WERI-Rb-1 (cell line): ENCODE measurements at regions not wholly inside any gene's neighbourhood (a gene's known extent, or its start where the extent isn't known, plus 50 kb on each side); places are given as distances from the start of the nearest gene placed in this dataset.

ENCODE experiments used
- DNase-seq: peaks from one replicate; pipeline ENCODE4 v3.0.0-alpha.2; 2020
- H3K27ac ChIP-seq: fragments of 250-450 bp; sonication (Bioruptor Pico); 2 replicates; pipeline ENCODE4 v1.5.1; 2020; ENCODE audit warnings: mild to moderate bottlenecking, moderate library complexity
- H3K27me3 ChIP-seq: fragments of 250-450 bp; sonication (Bioruptor Pico); 2 replicates; pipeline ENCODE4 v1.5.1; 2021; ENCODE audit warnings: mild to moderate bottlenecking, low read depth, moderate library complexity; ENCODE audit not compliant: insufficient read depth, severe bottlenecking
- H3K36me3 ChIP-seq: fragments of 250-450 bp; sonication (Bioruptor Pico); 2 replicates; pipeline ENCODE4 v1.5.1; 2020; ENCODE audit warnings: mild to moderate bottlenecking, moderate library complexity
- H3K4me3 ChIP-seq: 2 replicates; pipeline ENCODE4 v1.5.1; 2011; ENCODE audit warnings: low read depth, mild to moderate bottlenecking, control low read depth, low read length
- H3K9me3 ChIP-seq: fragments of 250-450 bp; sonication (Bioruptor Pico); 2 replicates; pipeline ENCODE4 v1.5.1; 2021; ENCODE audit warnings: mild to moderate bottlenecking, moderate library complexity; ENCODE audit not compliant: severe bottlenecking
- TF ChIP-seq, protein P1 (sequence below): IDR thresholded peaks from 2 replicates; pipeline ENCODE4 v1.5.1; 2011; ENCODE audit warnings: low read depth, mild to moderate bottlenecking, control low read depth, inconsistent platforms, low read length

- Histone ChIP-seq H3K9me3 (no peaks in the 10 kb centered on the region), H3K27ac (no peak overlapping the region), H3K4me3 (no peak overlapping the region), H3K36me3 (no peaks in the 10 kb centered on the region), H3K27me3 (peaks cover 17% of the 10 kb centered on the region)
- DNase-seq: no peak
- TF ChIP-seq, protein P1, sequence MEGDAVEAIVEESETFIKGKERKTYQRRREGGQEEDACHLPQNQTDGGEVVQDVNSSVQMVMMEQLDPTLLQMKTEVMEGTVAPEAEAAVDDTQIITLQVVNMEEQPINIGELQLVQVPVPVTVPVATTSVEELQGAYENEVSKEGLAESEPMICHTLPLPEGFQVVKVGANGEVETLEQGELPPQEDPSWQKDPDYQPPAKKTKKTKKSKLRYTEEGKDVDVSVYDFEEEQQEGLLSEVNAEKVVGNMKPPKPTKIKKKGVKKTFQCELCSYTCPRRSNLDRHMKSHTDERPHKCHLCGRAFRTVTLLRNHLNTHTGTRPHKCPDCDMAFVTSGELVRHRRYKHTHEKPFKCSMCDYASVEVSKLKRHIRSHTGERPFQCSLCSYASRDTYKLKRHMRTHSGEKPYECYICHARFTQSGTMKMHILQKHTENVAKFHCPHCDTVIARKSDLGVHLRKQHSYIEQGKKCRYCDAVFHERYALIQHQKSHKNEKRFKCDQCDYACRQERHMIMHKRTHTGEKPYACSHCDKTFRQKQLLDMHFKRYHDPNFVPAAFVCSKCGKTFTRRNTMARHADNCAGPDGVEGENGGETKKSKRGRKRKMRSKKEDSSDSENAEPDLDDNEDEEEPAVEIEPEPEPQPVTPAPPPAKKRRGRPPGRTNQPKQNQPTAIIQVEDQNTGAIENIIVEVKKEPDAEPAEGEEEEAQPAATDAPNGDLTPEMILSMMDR: no peak
Measured at GRCh38 chr15:38650384-38650783, 85.8 kb upstream of the RASGRP1 start.

DNA sequence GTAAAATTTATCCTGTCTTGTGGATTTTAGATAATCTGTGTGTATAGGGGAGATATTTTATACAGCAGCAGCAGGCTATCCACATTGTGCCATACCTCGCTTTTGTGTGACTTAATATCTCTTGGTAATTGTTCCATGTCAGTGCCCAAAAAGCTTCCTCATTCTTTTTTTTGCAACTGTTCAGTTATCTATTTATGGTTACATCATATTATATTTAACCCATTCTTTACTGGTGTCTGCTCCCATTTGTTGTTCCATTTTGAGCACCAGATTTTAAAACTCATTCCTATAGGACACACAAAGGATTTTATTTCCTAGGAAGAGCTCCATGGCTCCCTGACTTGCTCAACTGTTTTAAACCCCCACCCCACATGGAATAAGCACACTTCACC, 86.3 kb upstream of the RASGRP1 start:
- Histone ChIP-seq H3K9me3 (no peaks in the 10 kb centered on the region), H3K27me3 (peaks cover 13% of the 10 kb centered on the region), H3K36me3 (no peaks in the 10 kb centered on the region), H3K4me3 (no peak overlapping the region), H3K27ac (no peak overlapping the region)
- DNase-seq: no peak
- TF ChIP-seq, protein P1: no peak

- TF ChIP-seq, protein P1: no peak
- no peaks in the 10 kb centered on the region for H3K36me3 ChIP-seq
- peaks cover 13% of the 10 kb centered on the region for H3K27me3 ChIP-seq
- no peak for DNase-seq
- H3K9me3 ChIP-seq: no peaks in the 10 kb centered on the region
- no peak overlapping the region for H3K4me3 ChIP-seq
- H3K27ac ChIP-seq: no peak overlapping the region
Measured at GRCh38 chr15:38651328-38652038, 86.9 kb upstream of the RASGRP1 start.

DNA sequence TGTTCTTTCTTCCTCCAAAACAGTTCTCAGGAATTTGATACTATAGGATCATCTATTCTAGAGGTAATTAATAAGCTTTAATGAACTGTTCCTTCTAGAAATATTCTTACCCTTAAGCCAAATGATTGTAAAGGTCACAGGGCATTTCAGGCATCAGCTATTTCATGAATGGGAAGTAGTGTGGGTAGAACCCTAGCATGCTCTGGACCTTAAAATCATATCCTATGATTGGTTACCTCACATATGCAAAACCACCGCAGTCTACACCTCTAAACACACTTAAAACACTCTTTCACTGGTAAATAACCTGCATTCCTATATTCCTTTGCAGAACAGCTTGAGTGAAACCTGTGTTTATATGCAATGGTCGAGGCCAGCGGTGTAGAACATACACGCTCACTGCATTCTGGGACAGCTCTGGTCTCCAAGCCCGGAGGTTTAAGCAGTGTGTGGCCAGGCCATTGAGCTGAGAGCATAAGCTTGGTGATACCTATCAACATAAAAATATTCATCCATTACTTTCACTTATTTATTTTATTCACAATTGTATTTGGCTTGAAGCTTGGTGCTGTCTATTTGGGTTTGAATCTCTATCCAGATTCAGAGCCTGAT, 87.7 kb upstream of the RASGRP1 start:
- TF ChIP-seq, protein P1: no peak
- Histone ChIP-seq H3K27me3 (peaks cover 10% of the 10 kb centered on the region), H3K27ac (no peak overlapping the region), H3K36me3 (no peaks in the 10 kb centered on the region), H3K4me3 (no peak overlapping the region), H3K9me3 (no peaks in the 10 kb centered on the region)
- DNase-seq: no peak

DNA sequence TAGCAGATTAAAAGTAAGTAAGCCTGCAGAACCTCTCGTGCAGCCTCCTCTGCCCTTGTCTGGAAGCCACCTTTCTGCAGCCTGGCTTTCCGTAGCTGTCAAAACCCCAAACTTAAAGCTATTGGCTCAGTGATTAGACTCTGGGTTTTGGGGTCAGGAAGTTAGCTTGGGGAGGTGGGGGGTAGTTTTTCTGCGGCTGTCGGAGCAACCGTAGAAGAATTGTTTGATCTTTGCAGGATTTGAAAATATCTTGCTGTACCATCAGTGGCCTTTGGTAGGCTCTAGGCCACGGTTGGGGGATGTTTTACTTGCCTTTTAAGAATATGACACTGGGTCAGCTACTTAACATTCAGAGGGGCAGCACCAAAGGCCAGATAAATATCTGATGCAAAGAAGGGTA, 88.4 kb upstream of the RASGRP1 start:
- no peaks in the 10 kb centered on the region for H3K9me3 ChIP-seq
- TF ChIP-seq, protein P1: no peak
- peak; percentile 11 for DNase-seq

GRCh38 chr15:38658431-38658830, 93.8 kb upstream of the RASGRP1 start:
- DNase-seq: no peak
- TF ChIP-seq, protein P1: no peak
- Histone ChIP-seq H3K27me3 (peaks cover 13% of the 10 kb centered on the region), H3K4me3 (no peak overlapping the region), H3K9me3 (no peaks in the 10 kb centered on the region), H3K27ac (no peak overlapping the region), H3K36me3 (no peaks in the 10 kb centered on the region)

More for the DNA sequence above, 88.4 kb upstream of the RASGRP1 start:
- Histone ChIP-seq H3K4me3 (no peak overlapping the region), H3K27me3 (peaks cover 9% of the 10 kb centered on the region), H3K27ac (no peak overlapping the region), H3K36me3 (no peaks in the 10 kb centered on the region)
